IPS-20b (cell line): ENCODE measurements at regions not wholly inside any gene's neighbourhood (a gene's known extent, or its start where the extent isn't known, plus 50 kb on each side); places are given as distances from the start of the nearest gene placed in this dataset.

Source experiments
- H3K27ac ChIP-seq: one replicate; pipeline ENCODE4 v1.5.1; 2013; ENCODE audit warnings: low read length
- H3K27me3 ChIP-seq: 2 replicates; pipeline ENCODE4 v1.6.1; 2013; ENCODE audit warnings: mild to moderate bottlenecking, low read length, inconsistent platforms; ENCODE audit not compliant: insufficient read depth
- H3K36me3 ChIP-seq: 2 replicates; pipeline ENCODE4 v1.6.1; 2013; ENCODE audit warnings: low read depth, mild to moderate bottlenecking, inconsistent platforms, low read length, moderate library complexity; ENCODE audit not compliant: insufficient read depth
- H3K4me1 ChIP-seq: 2 replicates; pipeline ENCODE4 v1.6.1; 2013; ENCODE audit warnings: mild to moderate bottlenecking, control low read depth, inconsistent platforms, low read length, moderate library complexity; ENCODE audit not compliant: insufficient read depth
- H3K4me3 ChIP-seq: 2 replicates; pipeline ENCODE4 v1.5.1; 2013; ENCODE audit warnings: mild to moderate bottlenecking, low read length, inconsistent platforms
- H3K9ac ChIP-seq: 2 replicates; pipeline ENCODE4 v1.6.1; 2013; ENCODE audit warnings: low read depth, mild to moderate bottlenecking, inconsistent platforms, low read length, moderate library complexity
- H3K9me3 ChIP-seq: 2 replicates; pipeline ENCODE4 v1.6.1; 2013; ENCODE audit warnings: mild to moderate bottlenecking, low read depth, low read length, inconsistent platforms; ENCODE audit not compliant: insufficient read depth

DNA sequence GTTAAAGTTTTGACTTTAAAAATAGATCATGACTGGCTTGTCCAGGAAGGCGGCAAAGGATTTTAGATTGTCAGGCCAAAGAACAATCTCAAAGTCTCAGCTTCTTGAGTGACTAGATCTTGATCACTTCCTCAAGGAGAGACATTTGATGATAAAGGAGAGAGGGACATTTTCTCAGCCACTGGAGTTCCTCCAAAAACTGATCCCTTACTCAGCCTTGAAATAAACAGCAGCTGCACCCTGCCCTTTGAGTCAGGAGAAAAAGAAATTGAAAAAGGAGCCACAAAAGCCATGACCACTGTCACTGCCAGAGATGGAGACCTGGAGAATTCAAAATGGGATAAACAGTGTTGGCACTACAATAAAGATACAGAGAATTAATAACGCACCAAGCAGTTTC, 288.4 kb upstream of the PRMT6 start:
- Histone ChIP-seq H3K4me1 (no peaks in the 10 kb centered on the region), H3K9ac (no peak overlapping the region), H3K36me3 (no peaks in the 10 kb centered on the region), H3K27me3 (no peaks in the 10 kb centered on the region), H3K4me3 (no peak overlapping the region), H3K27ac (no peak overlapping the region), H3K9me3 (no peaks in the 10 kb centered on the region)

DNA sequence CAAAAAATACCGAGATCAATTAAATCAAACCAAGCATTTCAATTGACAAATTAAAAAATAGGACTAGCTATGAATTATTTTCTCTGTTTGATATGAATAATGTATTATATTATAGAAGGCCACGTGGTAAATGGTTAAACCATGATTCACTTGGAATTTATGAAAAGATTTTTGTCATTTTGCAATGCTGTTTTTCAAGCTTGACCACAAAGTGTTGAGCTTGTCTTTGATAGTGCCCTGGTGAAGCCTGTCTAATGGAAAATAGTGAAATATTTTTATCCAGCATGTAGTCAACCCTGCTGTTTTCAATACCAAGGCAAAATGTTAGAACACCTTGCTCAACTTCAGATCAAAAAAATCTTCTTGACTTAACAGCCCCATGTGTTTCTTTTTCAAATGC, 288.0 kb upstream of the PRMT6 start:
- Histone ChIP-seq H3K4me1 (no peaks in the 10 kb centered on the region), H3K9me3 (no peaks in the 10 kb centered on the region), H3K27me3 (no peaks in the 10 kb centered on the region), H3K4me3 (no peak overlapping the region), H3K9ac (no peak overlapping the region), H3K36me3 (no peaks in the 10 kb centered on the region), H3K27ac (no peak overlapping the region)

GRCh38 chr1:106773206-106773605, 283.3 kb upstream of the PRMT6 start:
- no peak overlapping the region for H3K9ac ChIP-seq
- H3K27ac ChIP-seq, result no peak overlapping the region
- no peaks in the 10 kb centered on the region for H3K4me1 ChIP-seq
- H3K4me3 ChIP-seq, result no peak overlapping the region
- H3K36me3 ChIP-seq, result no peaks in the 10 kb centered on the region
- H3K9me3 ChIP-seq, result peaks cover 2% of the 10 kb centered on the region; the same call in 1 of the 2 replicates
- H3K27me3 ChIP-seq, result no peaks in the 10 kb centered on the region

DNA sequence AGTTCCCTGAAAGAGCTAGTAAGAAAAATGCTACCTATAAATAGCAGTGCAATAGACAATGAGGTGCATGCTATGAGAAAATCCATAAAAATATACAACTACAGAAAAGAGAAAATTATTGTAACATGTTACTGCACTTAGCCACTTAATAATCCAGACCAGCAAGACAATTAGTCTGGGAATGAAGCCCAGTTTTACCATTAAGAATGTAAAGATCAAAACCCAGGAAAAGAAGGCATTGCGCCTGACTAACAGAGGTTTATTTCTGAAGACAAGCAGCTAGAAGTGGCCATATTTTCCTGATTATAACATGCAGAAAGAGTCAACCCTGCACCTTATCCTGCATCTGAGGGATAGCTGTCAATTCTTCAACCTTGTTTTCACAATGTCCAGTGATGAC, 276.4 kb upstream of the PRMT6 start:
- no peak overlapping the region for H3K9ac ChIP-seq
- H3K27ac ChIP-seq, result no peak overlapping the region
- H3K9me3 ChIP-seq, result peaks cover 2% of the 10 kb centered on the region; the same call in 1 of the 2 replicates
- H3K4me3 ChIP-seq, result no peak overlapping the region
- no peaks in the 10 kb centered on the region for H3K36me3 ChIP-seq
- H3K27me3 ChIP-seq, result no peaks in the 10 kb centered on the region
- no peaks in the 10 kb centered on the region for H3K4me1 ChIP-seq

GRCh38 chr1:106780806-106781569, 275.5 kb upstream of the PRMT6 start:
- no peak overlapping the region for H3K27ac ChIP-seq
- H3K9ac ChIP-seq, result no peak overlapping the region
- H3K36me3 ChIP-seq, result no peaks in the 10 kb centered on the region
- H3K4me3 ChIP-seq, result no peak overlapping the region
- no peaks in the 10 kb centered on the region for H3K27me3 ChIP-seq
- H3K4me1 ChIP-seq, result no peaks in the 10 kb centered on the region
- H3K9me3 ChIP-seq, result peaks cover 2% of the 10 kb centered on the region; the same call in 1 of the 2 replicates

DNA sequence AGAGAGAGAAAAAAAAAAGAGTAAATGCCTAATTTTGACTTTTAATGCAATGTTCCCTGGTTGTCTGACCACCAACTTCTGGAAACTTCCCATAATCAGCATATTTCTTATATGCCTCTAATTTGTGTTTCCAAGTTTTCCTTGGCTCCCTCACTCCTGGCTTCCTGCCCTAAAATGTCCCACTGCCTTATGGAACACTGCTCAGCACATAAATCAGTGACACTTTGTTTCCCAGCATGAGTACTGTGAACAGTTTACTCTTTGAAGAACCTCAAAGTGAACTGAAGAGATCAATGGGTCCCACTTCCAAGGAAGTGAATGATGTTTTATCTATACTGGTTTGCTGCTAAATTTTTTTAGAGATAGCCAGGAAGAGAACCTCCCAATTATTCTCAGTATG, 271.3 kb upstream of the PRMT6 start:
- H3K9ac ChIP-seq, result no peak overlapping the region
- H3K9me3 ChIP-seq, result no peaks in the 10 kb centered on the region
- H3K27me3 ChIP-seq, result no peaks in the 10 kb centered on the region
- H3K4me3 ChIP-seq, result no peak overlapping the region
- no peaks in the 10 kb centered on the region for H3K36me3 ChIP-seq
- no peaks in the 10 kb centered on the region for H3K4me1 ChIP-seq
- no peak overlapping the region for H3K27ac ChIP-seq

- no peaks in the 10 kb centered on the region for H3K36me3 ChIP-seq
- H3K9ac ChIP-seq, result no peak overlapping the region
- H3K4me3 ChIP-seq, result no peak overlapping the region
- H3K4me1 ChIP-seq, result no peaks in the 10 kb centered on the region
- no peak overlapping the region for H3K27ac ChIP-seq
- H3K9me3 ChIP-seq, result no peaks in the 10 kb centered on the region
- no peaks in the 10 kb centered on the region for H3K27me3 ChIP-seq
These were observed 269.0 kb upstream of the PRMT6 start for GRCh38 chr1:106787520-106787919.

DNA sequence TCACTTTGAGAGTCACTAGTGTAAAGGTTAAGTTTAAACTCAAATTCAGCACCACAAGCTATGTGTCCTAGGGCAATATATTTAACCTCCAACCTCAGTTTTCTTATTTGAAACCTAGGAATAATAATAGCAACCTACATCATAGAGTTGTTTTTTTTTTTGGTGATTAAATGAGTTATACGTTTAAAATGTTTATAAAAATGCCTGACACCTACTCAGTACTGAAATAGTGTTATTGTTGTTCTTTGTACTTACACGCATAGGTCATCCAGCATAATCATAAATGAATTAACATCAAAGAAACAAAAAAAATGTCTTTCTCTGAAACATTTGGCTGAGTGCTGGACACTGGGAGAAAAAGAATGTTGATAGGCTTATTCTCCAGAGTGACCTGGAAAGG, 266.8 kb upstream of the PRMT6 start:
- Histone ChIP-seq H3K9me3 (no peaks in the 10 kb centered on the region), H3K9ac (no peak overlapping the region), H3K27ac (no peak overlapping the region), H3K4me3 (no peak overlapping the region), H3K36me3 (no peaks in the 10 kb centered on the region), H3K27me3 (no peaks in the 10 kb centered on the region), H3K4me1 (no peaks in the 10 kb centered on the region)

GRCh38 chr1:106791041-106791440, 265.4 kb upstream of the PRMT6 start:
- Histone ChIP-seq H3K4me1 (no peaks in the 10 kb centered on the region), H3K9ac (no peak overlapping the region), H3K4me3 (no peak overlapping the region), H3K9me3 (no peaks in the 10 kb centered on the region), H3K27me3 (no peaks in the 10 kb centered on the region), H3K36me3 (no peaks in the 10 kb centered on the region), H3K27ac (no peak overlapping the region)

GRCh38 chr1:106793651-106794050, 262.8 kb upstream of the PRMT6 start:
- Histone ChIP-seq H3K4me1 (no peaks in the 10 kb centered on the region), H3K4me3 (no peak overlapping the region), H3K9me3 (no peaks in the 10 kb centered on the region), H3K27me3 (no peaks in the 10 kb centered on the region), H3K27ac (no peak overlapping the region), H3K36me3 (no peaks in the 10 kb centered on the region), H3K9ac (no peak overlapping the region)

GRCh38 chr1:106798991-106799390, 257.5 kb upstream of the PRMT6 start:
- Histone ChIP-seq H3K9ac (no peak overlapping the region), H3K4me3 (no peak overlapping the region), H3K27ac (no peak overlapping the region), H3K4me1 (no peaks in the 10 kb centered on the region), H3K36me3 (no peaks in the 10 kb centered on the region), H3K9me3 (no peaks in the 10 kb centered on the region), H3K27me3 (no peaks in the 10 kb centered on the region)

DNA sequence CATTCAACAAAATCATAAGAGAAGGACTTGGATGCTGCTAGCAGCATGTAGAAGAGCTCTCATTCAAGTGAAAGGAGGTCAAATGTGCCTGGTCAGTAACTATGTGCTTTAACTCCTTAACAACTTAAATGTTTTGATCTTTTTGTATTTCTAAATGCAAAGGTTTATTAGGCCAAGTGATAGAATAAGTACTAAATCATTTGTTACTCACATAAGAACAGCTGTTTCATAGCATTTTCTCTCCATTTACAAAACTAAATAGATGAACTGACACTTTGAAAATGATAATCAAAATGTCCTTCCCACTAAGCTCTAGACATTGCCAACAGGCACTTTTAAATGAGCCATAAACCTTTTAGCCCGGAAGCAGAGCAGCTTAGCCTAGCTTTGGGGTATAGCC, 254.3 kb upstream of the PRMT6 start:
- Histone ChIP-seq H3K9me3 (no peaks in the 10 kb centered on the region), H3K9ac (no peak overlapping the region), H3K27me3 (no peaks in the 10 kb centered on the region), H3K36me3 (no peaks in the 10 kb centered on the region), H3K4me3 (no peak overlapping the region), H3K4me1 (no peaks in the 10 kb centered on the region), H3K27ac (no peak overlapping the region)
